BE2C (cell line): ENCODE measurements at regions not wholly inside any gene's neighbourhood (a gene's known extent, or its start where the extent isn't known, plus 50 kb on each side); places are given as distances from the start of the nearest gene placed in this dataset.

ENCODE experiments used
- DNase-seq: peaks from one replicate; pipeline ENCODE4 v3.0.0-alpha.2; 2020
- H3K27me3 ChIP-seq: fragments of 250-450 bp; sonication (Bioruptor Pico); 2 replicates; pipeline ENCODE4 v1.5.1; 2020; ENCODE audit warnings: mild to moderate bottlenecking
- H3K36me3 ChIP-seq: fragments of 250-450 bp; sonication (Bioruptor Pico); 2 replicates; pipeline ENCODE4 v1.5.1; 2020; ENCODE audit warnings: mild to moderate bottlenecking
- H3K4me1 ChIP-seq: fragments of 250-450 bp; sonication (Bioruptor Pico); 2 replicates; pipeline ENCODE4 v1.5.1; 2020
- H3K4me3 ChIP-seq: 2 replicates; pipeline ENCODE4 v1.5.1; 2011; ENCODE audit warnings: low read depth, low read length
- H3K9me3 ChIP-seq: fragments of 250-450 bp; sonication (Bioruptor Pico); 2 replicates; pipeline ENCODE4 v1.5.1; 2020
- CTCF ChIP-seq: IDR thresholded peaks from 2 replicates; pipeline ENCODE4 v1.5.1; 2012; ENCODE audit warnings: mild to moderate bottlenecking, low read depth, low read length

GRCh38 chr7:19269301-19269700, 124.1 kb upstream of the FERD3L start:
- DNase-seq: no peak
- Histone ChIP-seq H3K4me1 (no peaks in the 10 kb centered on the region), H3K9me3 (no peaks in the 10 kb centered on the region), H3K36me3 (no peaks in the 10 kb centered on the region), H3K27me3 (no peaks in the 10 kb centered on the region), H3K4me3 (no peak overlapping the region)
- no peak for TF ChIP-seq CTCF

- DNase-seq: no peak
- H3K27me3 ChIP-seq: no peaks in the 10 kb centered on the region
Observed at GRCh38 chr7:19268737-19269136, 123.5 kb upstream of the FERD3L start.

GRCh38 chr7:19262826-19263225, 117.6 kb upstream of the FERD3L start:
- H3K9me3 ChIP-seq: no peaks in the 10 kb centered on the region
- no peaks in the 10 kb centered on the region for H3K4me1 ChIP-seq
- H3K27me3 ChIP-seq: no peaks in the 10 kb centered on the region
- peak; percentile 28 for TF ChIP-seq CTCF
- DNase-seq: no peak
- H3K36me3 ChIP-seq: no peaks in the 10 kb centered on the region
- no peak overlapping the region for H3K4me3 ChIP-seq

More at GRCh38 chr7:19268737-19269136, 123.5 kb upstream of the FERD3L start:
- Histone ChIP-seq H3K36me3 (no peaks in the 10 kb centered on the region), H3K4me1 (no peaks in the 10 kb centered on the region), H3K9me3 (no peaks in the 10 kb centered on the region), H3K4me3 (no peak overlapping the region)
- no peak for TF ChIP-seq CTCF

- H3K9me3 ChIP-seq: no peaks in the 10 kb centered on the region
- peaks cover 3% of the 10 kb centered on the region for H3K27me3 ChIP-seq
- no peaks in the 10 kb centered on the region for H3K36me3 ChIP-seq
- DNase-seq: no peak
- H3K4me1 ChIP-seq: no peaks in the 10 kb centered on the region
- H3K4me3 ChIP-seq: no peak overlapping the region
- no peak for TF ChIP-seq CTCF
Observed at GRCh38 chr7:19249281-19249680, 104.1 kb upstream of the FERD3L start.

- H3K36me3 ChIP-seq: no peaks in the 10 kb centered on the region
- H3K9me3 ChIP-seq: no peaks in the 10 kb centered on the region
- no peak for TF ChIP-seq CTCF
- peaks cover 3% of the 10 kb centered on the region for H3K27me3 ChIP-seq
- no peak for DNase-seq
- H3K4me3 ChIP-seq: no peak overlapping the region
- H3K4me1 ChIP-seq: no peaks in the 10 kb centered on the region
Observed at GRCh38 chr7:19248681-19249080, 103.5 kb upstream of the FERD3L start.

GRCh38 chr7:19248115-19248514, 102.9 kb upstream of the FERD3L start:
- Histone ChIP-seq H3K27me3 (peaks cover 3% of the 10 kb centered on the region), H3K36me3 (no peaks in the 10 kb centered on the region), H3K4me1 (no peaks in the 10 kb centered on the region), H3K9me3 (no peaks in the 10 kb centered on the region), H3K4me3 (no peak overlapping the region)
- TF ChIP-seq CTCF: no peak
- no peak for DNase-seq
